H9 (cell line): ENCODE measurements at regions not wholly inside any gene's neighbourhood (a gene's known extent, or its start where the extent isn't known, plus 50 kb on each side); places are given as distances from the start of the nearest gene placed in this dataset.

Source experiments
- DNase-seq: peaks from one replicate; pipeline ENCODE4 v3.0.0-alpha.2; 2017
- H2AFZ ChIP-seq: one replicate; pipeline ENCODE4 v1.6.1; 2013; ENCODE audit warnings: mild to moderate bottlenecking, low read length, control low read depth, moderate library complexity
- H2AK5ac ChIP-seq: 2 replicates; pipeline ENCODE4 v1.6.1; 2013; ENCODE audit warnings: low read length, control low read depth, mixed read lengths; ENCODE audit not compliant: insufficient read length
- H2BK120ac ChIP-seq: one replicate; pipeline ENCODE4 v1.6.1; 2013; ENCODE audit warnings: low read depth, mild to moderate bottlenecking, low read length, control low read depth, inconsistent platforms; ENCODE audit not compliant: poor library complexity, severe bottlenecking
- H2BK12ac ChIP-seq: 2 replicates; pipeline ENCODE4 v1.6.1; 2013; ENCODE audit warnings: low read length, control low read depth, mixed read lengths, low read depth; ENCODE audit not compliant: insufficient read length
- H2BK15ac ChIP-seq: 2 replicates; pipeline ENCODE4 v1.6.1; 2013; ENCODE audit warnings: low read depth, low read length, control low read depth
- H2BK20ac ChIP-seq: one replicate; pipeline ENCODE4 v1.6.1; 2013; ENCODE audit warnings: low read depth, mild to moderate bottlenecking, low read length, control low read depth, inconsistent platforms; ENCODE audit not compliant: poor library complexity, severe bottlenecking
- H2BK5ac ChIP-seq: 2 replicates; pipeline ENCODE4 v1.6.1; 2013; ENCODE audit warnings: low read length, control low read depth, mixed read lengths; ENCODE audit not compliant: insufficient read length
- H3K14ac ChIP-seq: 2 replicates; pipeline ENCODE4 v1.6.1; 2013; ENCODE audit warnings: low read length, control low read depth; ENCODE audit not compliant: insufficient read depth
- H3K18ac ChIP-seq: 2 replicates; pipeline ENCODE4 v1.6.1; 2013; ENCODE audit warnings: low read depth, mild to moderate bottlenecking, mixed read lengths, low read length, control low read depth; ENCODE audit not compliant: insufficient read length
- H3K23ac ChIP-seq: 2 replicates; pipeline ENCODE4 v1.6.1; 2013; ENCODE audit warnings: low read length, control low read depth, mixed read lengths, low read depth; ENCODE audit not compliant: insufficient read length
- H3K23me2 ChIP-seq: 2 replicates; pipeline ENCODE4 v1.6.1; 2013; ENCODE audit warnings: low read depth, mild to moderate bottlenecking, mixed read lengths, low read length, control low read depth; ENCODE audit not compliant: insufficient read length, poor library complexity, severe bottlenecking
- H3K27ac ChIP-seq: 2 replicates; pipeline ENCODE4 v1.5.1; 2013; ENCODE audit warnings: low read length, control low read depth, mixed read lengths, low read depth; ENCODE audit not compliant: insufficient read length
- H3K27me3 ChIP-seq: 2 replicates; pipeline ENCODE4 v1.6.1; 2013; ENCODE audit warnings: low read length, control low read depth, inconsistent platforms; ENCODE audit not compliant: insufficient read depth
- H3K4ac ChIP-seq: 2 replicates; pipeline ENCODE4 v1.6.1; 2013; ENCODE audit warnings: low read depth, mild to moderate bottlenecking, control low read depth, inconsistent platforms, low read length, moderate library complexity
- H3K4me1 ChIP-seq: 2 replicates; pipeline ENCODE4 v1.6.1; 2013; ENCODE audit warnings: low read length, control low read depth, inconsistent platforms; ENCODE audit not compliant: insufficient read depth
- H3K4me2 ChIP-seq: 2 replicates; pipeline ENCODE4 v1.6.1; 2013; ENCODE audit warnings: low read length, control low read depth, mixed read lengths; ENCODE audit not compliant: insufficient read length, insufficient read depth
- H3K56ac ChIP-seq: 2 replicates; pipeline ENCODE4 v1.6.1; 2013; ENCODE audit warnings: low read depth, mild to moderate bottlenecking, mixed read lengths, low read length, control low read depth; ENCODE audit not compliant: insufficient read length
- H3K79me1 ChIP-seq: 2 replicates; pipeline ENCODE4 v1.6.1; 2013; ENCODE audit warnings: low read depth, mild to moderate bottlenecking, moderate library complexity, low read length, control low read depth, inconsistent platforms; ENCODE audit not compliant: insufficient read depth, poor library complexity, severe bottlenecking
- H3K79me2 ChIP-seq: 2 replicates; pipeline ENCODE4 v1.6.1; 2013; ENCODE audit warnings: low read length, control low read depth, inconsistent platforms; ENCODE audit not compliant: insufficient read depth
- H3K9ac ChIP-seq: 2 replicates; pipeline ENCODE4 v1.6.1; 2013; ENCODE audit warnings: low read length, control low read depth, mixed read lengths; ENCODE audit not compliant: insufficient read length; ENCODE audit errors: extremely low read depth
- H3K9me3 ChIP-seq: one replicate; pipeline ENCODE4 v1.6.1; 2013; ENCODE audit warnings: low read depth, low read length, inconsistent platforms; ENCODE audit not compliant: control insufficient read depth
- H3T11ph ChIP-seq: one replicate; pipeline ENCODE4 v1.6.1; 2013; ENCODE audit warnings: mild to moderate bottlenecking, low read length, control low read depth, inconsistent platforms
- H4K20me1 ChIP-seq: one replicate; pipeline ENCODE4 v1.6.1; 2013; ENCODE audit not compliant: control insufficient read depth, insufficient read length, insufficient read depth
- H4K5ac ChIP-seq: 2 replicates; pipeline ENCODE4 v1.6.1; 2013; ENCODE audit warnings: low read depth, mild to moderate bottlenecking, mixed read lengths, low read length, control low read depth; ENCODE audit not compliant: insufficient read length
- H4K8ac ChIP-seq: replicated peaks from 2 replicates; pipeline ENCODE4 v1.6.1; 2013; ENCODE audit warnings: low read length, control low read depth, mixed read lengths, low read depth; ENCODE audit not compliant: insufficient read length
- H4K91ac ChIP-seq: 2 replicates; pipeline ENCODE4 v1.6.1; 2013; ENCODE audit warnings: low read depth, mild to moderate bottlenecking, moderate library complexity, mixed read lengths, low read length, control low read depth; ENCODE audit not compliant: insufficient read length
- H3K27ac Mint-ChIP-seq, 3 experiments: 2 replicates in 2 of 3; 3 replicates in 1 of 3; pipeline ENCODE4 v1.8.0; 2020 to 2021; ENCODE audit warnings: mixed read lengths in 3 of 3, mild to moderate bottlenecking in 1 of 3, moderate library complexity in 1 of 3
- H3K27me3 Mint-ChIP-seq: 2 replicates; pipeline ENCODE4 v1.8.0; 2021; ENCODE audit warnings: low read depth, mild to moderate bottlenecking, moderate library complexity, mixed read lengths
- H3K36me3 Mint-ChIP-seq, 3 experiments: 2 replicates in 2 of 3; 3 replicates in 1 of 3; pipeline ENCODE4 v1.8.0; 2020 to 2021; ENCODE audit warnings: low read depth in 3 of 3, mixed read lengths in 3 of 3; ENCODE audit not compliant: insufficient read depth in 1 of 3
- H3K4me1 Mint-ChIP-seq, 2 experiments: 2 replicates each; pipeline ENCODE4 v1.8.0; 2020; ENCODE audit warnings: mixed read lengths in 2 of 2
- H3K4me3 Mint-ChIP-seq, 2 experiments: 2 replicates in 1 of 2; 3 replicates in 1 of 2; pipeline ENCODE4 v1.8.0; 2020 to 2021; ENCODE audit warnings: mild to moderate bottlenecking in 2 of 2, mixed read lengths in 2 of 2, moderate library complexity in 1 of 2
- H3K9me3 Mint-ChIP-seq, 2 experiments: 2 replicates in 1 of 2; 3 replicates in 1 of 2; pipeline ENCODE4 v1.8.0; 2020; ENCODE audit warnings: mild to moderate bottlenecking in 2 of 2, mixed read lengths in 2 of 2, moderate library complexity in 1 of 2
- WGBS: extraction: QIAGEN DNeasy Blood & Tissue Kit; methylation state at CpG from one replicate; pipeline ENCODE4 v1.1.7; 2013; ENCODE audit warnings: missing lambda C conversion rate, low lambda C conversion rate, mixed read lengths; ENCODE audit not compliant: insufficient read length; ENCODE audit errors: extremely low coverage; 5-methylcytosine and 5-hydroxymethylcytosine counted together
- TF ChIP-seq, protein P1 (sequence below): fragments of 200-600 bp; sonication (generic); conservative IDR thresholded peaks from 3 replicates; pipeline ENCODE4 v1.8.0; 2021; ENCODE audit warnings: antibody characterized with exemption, mild to moderate bottlenecking

- no peak overlapping the region for H2BK15ac ChIP-seq
- no peak overlapping the region for H3T11ph ChIP-seq
- H2AFZ ChIP-seq: no peak overlapping the region
- H3K4me2 ChIP-seq: no peak overlapping the region
- no peaks in the 10 kb centered on the region for H3K9me3 ChIP-seq
- no CpG with 5 or more reads among the region's 6 CpGs for WGBS
- H2BK20ac ChIP-seq: no peak overlapping the region
- no peaks in the 10 kb centered on the region for H4K20me1 ChIP-seq
- H3K27me3 ChIP-seq: no peaks in the 10 kb centered on the region
- H3K18ac ChIP-seq: no peak overlapping the region
- H3K4me1 ChIP-seq: no peaks in the 10 kb centered on the region
- no peaks in the 10 kb centered on the region for H3K79me1 ChIP-seq
- no peak overlapping the region for H2BK12ac ChIP-seq
- no peaks in the 10 kb centered on the region for H3K23me2 ChIP-seq
- H3K4ac ChIP-seq: no peak overlapping the region
- H2BK5ac ChIP-seq: no peak overlapping the region
- TF ChIP-seq, protein P1, sequence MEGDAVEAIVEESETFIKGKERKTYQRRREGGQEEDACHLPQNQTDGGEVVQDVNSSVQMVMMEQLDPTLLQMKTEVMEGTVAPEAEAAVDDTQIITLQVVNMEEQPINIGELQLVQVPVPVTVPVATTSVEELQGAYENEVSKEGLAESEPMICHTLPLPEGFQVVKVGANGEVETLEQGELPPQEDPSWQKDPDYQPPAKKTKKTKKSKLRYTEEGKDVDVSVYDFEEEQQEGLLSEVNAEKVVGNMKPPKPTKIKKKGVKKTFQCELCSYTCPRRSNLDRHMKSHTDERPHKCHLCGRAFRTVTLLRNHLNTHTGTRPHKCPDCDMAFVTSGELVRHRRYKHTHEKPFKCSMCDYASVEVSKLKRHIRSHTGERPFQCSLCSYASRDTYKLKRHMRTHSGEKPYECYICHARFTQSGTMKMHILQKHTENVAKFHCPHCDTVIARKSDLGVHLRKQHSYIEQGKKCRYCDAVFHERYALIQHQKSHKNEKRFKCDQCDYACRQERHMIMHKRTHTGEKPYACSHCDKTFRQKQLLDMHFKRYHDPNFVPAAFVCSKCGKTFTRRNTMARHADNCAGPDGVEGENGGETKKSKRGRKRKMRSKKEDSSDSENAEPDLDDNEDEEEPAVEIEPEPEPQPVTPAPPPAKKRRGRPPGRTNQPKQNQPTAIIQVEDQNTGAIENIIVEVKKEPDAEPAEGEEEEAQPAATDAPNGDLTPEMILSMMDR: no peak
- no peak overlapping the region for H3K56ac ChIP-seq
- H4K5ac ChIP-seq: no peak overlapping the region
- Mint-ChIP-seq H3K27ac (no peak overlapping the region), H3K36me3 (no peaks in the 10 kb centered on the region), H3K9me3 (no peaks in the 10 kb centered on the region), H3K27me3 (no peaks in the 10 kb centered on the region), H3K4me1 (no peaks in the 10 kb centered on the region), H3K4me3 (no peak overlapping the region)
- no peak overlapping the region for H3K27ac ChIP-seq
- no peak for DNase-seq
- no peak overlapping the region for H3K23ac ChIP-seq
- no peak overlapping the region for H4K8ac ChIP-seq
- H4K91ac ChIP-seq: no peak overlapping the region
- H3K79me2 ChIP-seq: no peaks in the 10 kb centered on the region
- H2AK5ac ChIP-seq: no peak overlapping the region
- H3K9ac ChIP-seq: no peak overlapping the region
- no peak overlapping the region for H3K14ac ChIP-seq
- no peak overlapping the region for H2BK120ac ChIP-seq
Measured at GRCh38 chr11:127711748-127712147, 711.2 kb upstream of the KIRREL3 start.
